ENCODE measurements at regions not wholly inside any gene's neighbourhood (a gene's known extent, or its start where the extent isn't known, plus 50 kb on each side); places are given as distances from the start of the nearest gene placed in this dataset.

GRCh38 chr20:60381643-60382400, 423.6 kb downstream of the CDH26 start:
- no peak for TF ChIP-seq CTCF (IDR thresholded peaks at IDR 0.05; ENCODE audit: partially characterized antibody, unreplicated experiment)
- no peaks in the 10 kb centered on the region for H3K27me3 Mint-ChIP-seq (ENCODE audit: unreplicated experiment)
- H3K27ac Mint-ChIP-seq (ENCODE audit: unreplicated experiment): no peak overlapping the region
- H3K4me1 Mint-ChIP-seq (ENCODE audit: low read depth, unreplicated experiment): no peaks in the 10 kb centered on the region
- H3K9me3 Mint-ChIP-seq (ENCODE audit: unreplicated experiment): peaks cover 1% of the 10 kb centered on the region
- H3K4me3 Mint-ChIP-seq (ENCODE audit: unreplicated experiment): no peak overlapping the region
- no peak for DNase-seq
- no peaks in the 10 kb centered on the region for H3K36me3 Mint-ChIP-seq (ENCODE audit: unreplicated experiment)

DNA sequence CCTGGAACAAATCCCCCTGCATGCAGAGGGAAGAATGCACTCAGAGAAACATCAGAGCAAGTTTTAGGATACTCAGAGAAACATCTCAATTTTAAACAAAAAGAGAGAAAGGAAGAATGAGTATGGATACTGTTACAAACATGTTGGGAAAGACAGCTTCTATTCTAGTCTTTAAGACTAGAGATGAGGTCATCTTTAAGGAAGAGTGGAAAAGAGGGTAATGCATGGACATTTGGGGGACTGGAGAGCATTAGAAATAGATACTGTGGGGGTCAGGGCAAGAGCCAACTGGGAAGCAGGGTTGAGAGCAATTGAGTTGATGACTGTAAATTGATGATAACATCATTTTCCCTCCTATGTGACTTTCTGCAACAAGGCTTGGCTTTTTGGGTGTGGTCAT, 431.2 kb downstream of the CDH26 start:
- no peak overlapping the region for H3K27ac Mint-ChIP-seq (ENCODE audit: unreplicated experiment)
- H3K4me1 Mint-ChIP-seq (ENCODE audit: low read depth, unreplicated experiment): no peaks in the 10 kb centered on the region
- no peak overlapping the region for H3K4me3 Mint-ChIP-seq (ENCODE audit: unreplicated experiment)
- TF ChIP-seq CTCF (IDR thresholded peaks at IDR 0.05; ENCODE audit: partially characterized antibody, unreplicated experiment): no peak
- DNase-seq: no peak
- H3K27me3 Mint-ChIP-seq (ENCODE audit: unreplicated experiment): peaks cover under 1% of the 10 kb centered on the region
- no peaks in the 10 kb centered on the region for H3K36me3 Mint-ChIP-seq (ENCODE audit: unreplicated experiment)
- H3K9me3 Mint-ChIP-seq (ENCODE audit: unreplicated experiment): no peaks in the 10 kb centered on the region

- H3K4me1 Mint-ChIP-seq (ENCODE audit: low read depth, unreplicated experiment): no peaks in the 10 kb centered on the region
- no peaks in the 10 kb centered on the region for H3K9me3 Mint-ChIP-seq (ENCODE audit: unreplicated experiment)
- H3K4me3 Mint-ChIP-seq (ENCODE audit: unreplicated experiment): no peak overlapping the region
- H3K27ac Mint-ChIP-seq (ENCODE audit: unreplicated experiment): no peak overlapping the region
- H3K36me3 Mint-ChIP-seq (ENCODE audit: unreplicated experiment): no peaks in the 10 kb centered on the region
- DNase-seq: no peak
- peaks cover 4% of the 10 kb centered on the region for H3K27me3 Mint-ChIP-seq (ENCODE audit: unreplicated experiment)
- no peak for TF ChIP-seq CTCF (IDR thresholded peaks at IDR 0.05; ENCODE audit: partially characterized antibody, unreplicated experiment)
Measured at GRCh38 chr20:60389882-60390281, 431.7 kb downstream of the CDH26 start.

DNA sequence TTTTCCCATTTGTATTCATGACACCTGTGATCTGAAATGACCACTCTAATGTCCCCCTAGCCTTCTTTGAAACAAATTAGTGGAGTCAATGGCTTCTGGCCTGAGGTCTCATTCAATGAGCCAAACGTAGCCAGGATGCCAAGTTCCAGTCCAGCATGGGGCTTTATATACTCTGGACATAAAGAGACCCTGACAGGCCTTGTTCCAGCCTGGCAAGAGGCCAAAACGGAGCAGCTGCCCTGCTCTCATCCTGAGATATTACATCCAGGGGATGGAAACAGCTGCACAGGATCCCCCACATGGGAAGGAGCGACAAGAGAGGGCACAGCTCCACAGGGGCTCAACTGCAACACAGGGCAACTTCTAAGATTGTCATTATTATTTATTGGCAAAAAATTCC, 437.8 kb downstream of the CDH26 start:
- no peak for TF ChIP-seq CTCF (IDR thresholded peaks at IDR 0.05; ENCODE audit: partially characterized antibody, unreplicated experiment)
- no peak for DNase-seq
- Mint-ChIP-seq H3K4me3 (ENCODE audit: unreplicated experiment) (no peak overlapping the region), H3K4me1 (ENCODE audit: low read depth, unreplicated experiment) (no peaks in the 10 kb centered on the region), H3K27me3 (ENCODE audit: unreplicated experiment) (peaks cover 4% of the 10 kb centered on the region), H3K36me3 (ENCODE audit: unreplicated experiment) (no peaks in the 10 kb centered on the region), H3K27ac (ENCODE audit: unreplicated experiment) (no peak overlapping the region), H3K9me3 (ENCODE audit: unreplicated experiment) (no peaks in the 10 kb centered on the region)

DNA sequence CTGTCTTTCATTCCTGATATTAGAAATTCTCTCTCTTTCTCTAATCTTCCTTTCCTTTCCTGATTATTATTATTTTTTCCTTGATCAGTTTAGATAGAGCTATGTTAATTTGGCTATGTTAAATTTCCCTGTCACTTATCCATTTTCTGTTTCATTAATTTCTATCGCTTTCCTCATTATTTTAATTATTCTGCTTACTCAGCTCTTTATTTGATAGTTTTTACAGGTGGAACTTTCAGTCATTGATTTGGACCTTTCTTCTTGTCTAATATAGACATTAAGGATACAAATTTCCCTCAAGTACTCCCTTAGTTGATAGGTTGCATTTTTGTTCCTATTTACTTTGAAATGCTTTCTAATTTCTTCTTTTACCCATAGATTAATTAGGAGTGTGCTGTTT, 442.3 kb downstream of the CDH26 start:
- no peak overlapping the region for H3K4me3 Mint-ChIP-seq (ENCODE audit: unreplicated experiment)
- no peak for TF ChIP-seq CTCF (IDR thresholded peaks at IDR 0.05; ENCODE audit: partially characterized antibody, unreplicated experiment)
- no peaks in the 10 kb centered on the region for H3K4me1 Mint-ChIP-seq (ENCODE audit: low read depth, unreplicated experiment)
- no peaks in the 10 kb centered on the region for H3K9me3 Mint-ChIP-seq (ENCODE audit: unreplicated experiment)
- no peaks in the 10 kb centered on the region for H3K27me3 Mint-ChIP-seq (ENCODE audit: unreplicated experiment)
- no peaks in the 10 kb centered on the region for H3K36me3 Mint-ChIP-seq (ENCODE audit: unreplicated experiment)
- no peak for DNase-seq
- H3K27ac Mint-ChIP-seq (ENCODE audit: unreplicated experiment): no peak overlapping the region
